ENCODE measurements at regions not wholly inside any gene's neighbourhood (a gene's known extent, or its start where the extent isn't known, plus 50 kb on each side); places are given as distances from the start of the nearest gene placed in this dataset.
"Not testable (repeated sequence)": the region's sequence is repeated elsewhere in the genome, so short reads cannot be mapped to it uniquely, and the experiment has no call there.

- TF ChIP-seq CTCF (IDR thresholded peaks at IDR 0.05; ENCODE audit: borderline replicate concordance, extremely low read depth, low read length, poor library complexity, severe bottlenecking); EZH2 (IDR thresholded peaks at IDR 0.05; ENCODE audit: borderline replicate concordance, low read depth, low read length, severe bottlenecking): not testable (repeated sequence)
Measured at GRCh38 chr19:56913113-56913455, 72.6 kb upstream of the PEG3 start.
